Stimulated activated CD4-positive, alpha-beta T cell treated with anti-CD3 and anti-CD28 coated beads, Interleukin-2, amount 100 ng/mL, for 48 hours (primary cell): ENCODE measurements at regions not wholly inside any gene's neighbourhood (a gene's known extent, or its start where the extent isn't known, plus 50 kb on each side); places are given as distances from the start of the nearest gene placed in this dataset.

Source experiments
- DNase-seq, 2 donors: peaks; one replicate each; pipeline ENCODE4 v3.0.0-alpha.2; 2020

DNA sequence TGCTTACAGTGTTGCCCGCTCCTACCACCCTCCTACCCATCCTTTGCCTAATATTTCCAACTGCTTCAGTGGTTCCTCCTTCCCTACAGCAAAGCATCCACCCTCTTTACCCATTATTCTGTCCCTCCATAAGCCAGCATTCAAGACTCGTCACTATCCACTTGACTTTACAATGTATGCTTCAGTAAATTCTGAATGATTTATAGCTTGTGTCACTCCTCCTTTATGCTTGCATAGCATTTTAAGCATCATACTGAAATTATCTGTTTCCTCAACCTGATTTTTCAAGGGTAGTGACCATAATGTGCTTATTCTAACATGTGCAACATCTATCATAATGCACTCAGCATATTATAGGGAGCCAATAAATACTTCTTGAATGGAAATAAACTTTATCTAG lies 365.5 kb downstream of the RAB28 start:
- no peak for DNase-seq

DNA sequence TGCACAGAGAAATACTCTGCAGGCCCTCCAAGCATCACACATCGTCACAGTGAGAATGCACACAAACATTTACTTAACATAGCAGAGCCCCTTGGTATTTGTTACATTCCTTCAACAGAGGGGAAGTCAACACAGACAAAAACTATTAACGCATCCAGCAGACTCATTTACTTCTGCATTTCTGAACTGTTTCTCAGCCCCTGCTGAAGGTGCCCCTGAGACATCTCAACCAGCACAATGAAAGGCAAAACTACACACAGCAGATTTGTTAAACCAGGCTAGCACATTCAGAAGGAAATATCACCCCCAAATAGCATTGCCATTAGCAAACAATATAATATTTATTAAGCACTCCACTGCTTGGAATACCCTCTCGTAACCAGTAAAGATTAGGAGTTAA lies 367.0 kb downstream of the RAB28 start:
- no peak for DNase-seq

DNA sequence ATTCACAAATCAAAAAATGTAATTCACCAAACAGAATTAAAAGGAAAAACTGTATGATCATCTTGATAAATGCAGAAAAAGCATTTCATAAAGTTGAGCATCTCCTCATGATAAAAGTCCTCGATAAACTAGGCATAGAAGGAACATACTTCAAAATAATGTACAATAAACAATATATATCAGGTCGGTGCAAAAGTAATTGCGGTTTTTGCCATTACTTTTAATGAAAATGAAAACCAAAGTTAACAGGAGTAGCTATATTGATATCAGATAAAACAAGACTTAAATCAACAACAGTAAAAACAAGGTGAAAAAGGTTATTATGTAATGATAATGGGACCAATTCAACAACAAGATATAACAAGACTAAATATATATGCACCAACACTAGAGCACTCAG lies 372.1 kb downstream of the RAB28 start:
- no peak for DNase-seq

DNA sequence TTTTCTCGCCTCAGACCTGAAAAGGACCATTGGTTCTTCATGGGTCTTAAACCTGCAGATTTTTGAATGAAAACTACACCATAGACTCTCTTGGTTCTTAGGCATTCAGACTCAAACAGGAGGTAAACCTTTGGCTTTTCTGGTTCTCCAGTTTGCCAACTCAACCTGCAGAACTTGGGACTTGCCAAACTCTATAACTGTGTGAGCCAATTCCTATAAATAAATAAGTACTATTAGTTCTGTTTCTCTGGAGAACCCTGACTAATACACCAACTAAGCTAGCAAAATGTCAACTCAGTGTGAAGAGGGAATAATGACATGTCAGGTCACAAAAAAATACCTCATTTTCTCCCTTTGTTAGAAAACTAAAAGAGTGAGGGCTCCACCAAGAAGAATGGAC lies 374.6 kb downstream of the RAB28 start:
- DNase-seq: no peak

DNA sequence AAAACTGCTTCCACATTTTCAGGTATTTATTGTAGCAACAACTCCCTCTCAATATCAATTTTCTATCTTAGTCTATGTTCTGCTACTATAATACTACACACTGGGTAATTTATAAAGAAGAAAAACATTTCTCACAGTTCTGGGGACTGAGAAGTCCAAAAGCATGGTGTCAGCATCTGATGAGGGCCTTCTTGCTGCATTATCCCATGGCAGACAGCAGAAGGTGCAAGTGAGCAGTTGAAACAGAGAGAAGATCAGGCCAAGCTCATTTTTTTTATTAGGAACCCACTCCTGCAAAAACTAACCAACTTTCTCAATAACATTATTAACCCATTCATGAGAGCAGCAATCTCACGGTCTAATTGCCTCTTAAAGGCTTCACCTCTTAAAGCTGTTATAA lies 376.0 kb downstream of the RAB28 start:
- no peak for DNase-seq

DNA sequence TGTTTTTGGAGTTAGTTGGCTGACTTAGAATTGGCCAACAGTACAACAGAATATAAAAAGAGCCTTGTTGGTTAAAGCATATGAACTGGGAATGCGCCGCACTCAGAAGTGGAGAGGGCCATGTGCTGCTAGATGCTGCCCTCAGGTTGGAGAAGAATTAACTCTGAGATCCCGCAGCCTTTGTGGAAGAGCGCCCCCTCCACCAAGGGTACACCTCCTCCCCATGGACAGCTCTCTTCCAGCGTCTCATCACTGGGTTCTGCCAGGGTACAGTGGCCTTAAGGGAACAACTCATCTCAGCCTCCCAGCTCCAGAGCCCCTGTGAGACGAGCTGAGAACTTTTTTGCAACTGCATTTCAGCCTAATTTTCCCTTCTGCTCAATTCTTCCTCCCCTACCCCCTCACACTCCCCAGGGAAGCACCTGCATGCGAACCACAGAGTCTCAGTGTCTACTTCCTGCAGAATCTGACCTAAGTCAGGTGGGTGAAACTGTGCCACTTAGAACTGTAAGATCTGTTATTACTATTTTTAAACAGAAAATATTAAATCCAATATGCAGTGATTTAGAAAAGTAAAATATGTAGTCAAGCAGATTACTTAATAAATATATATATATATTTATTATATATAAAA lies 380.6 kb downstream of the RAB28 start:
- no peak for DNase-seq

DNA sequence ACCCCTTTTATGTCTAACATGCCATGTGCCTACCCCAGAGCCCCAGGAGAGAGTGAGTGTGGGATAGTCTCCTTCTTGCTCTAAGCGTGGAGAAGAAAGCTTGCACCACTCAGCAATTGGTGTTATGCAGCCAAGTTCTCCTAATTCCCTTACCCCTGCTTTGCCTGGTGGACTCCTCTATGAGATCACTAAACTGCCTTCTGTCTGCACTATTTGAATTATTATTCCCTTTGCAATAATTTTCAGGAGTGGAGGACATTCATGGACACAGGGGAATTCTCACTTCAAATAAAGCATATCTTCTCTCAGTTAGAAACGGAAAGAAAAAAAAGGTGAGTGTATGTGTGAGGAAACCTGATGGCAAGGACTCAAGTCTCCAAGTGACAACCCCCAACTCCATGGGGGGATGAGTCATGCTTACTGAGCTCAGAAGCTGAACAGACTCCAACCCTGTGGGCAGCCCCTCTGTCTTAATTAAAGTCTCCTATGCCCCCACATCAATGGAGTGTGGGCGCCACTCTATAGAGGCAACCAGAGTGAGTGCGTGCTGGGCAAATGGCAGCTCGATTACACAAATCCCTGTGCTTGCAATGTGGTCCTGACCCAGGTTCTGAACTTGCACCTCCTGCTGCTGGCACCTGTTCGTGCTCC lies 381.9 kb downstream of the RAB28 start:
- DNase-seq: no peak

DNA sequence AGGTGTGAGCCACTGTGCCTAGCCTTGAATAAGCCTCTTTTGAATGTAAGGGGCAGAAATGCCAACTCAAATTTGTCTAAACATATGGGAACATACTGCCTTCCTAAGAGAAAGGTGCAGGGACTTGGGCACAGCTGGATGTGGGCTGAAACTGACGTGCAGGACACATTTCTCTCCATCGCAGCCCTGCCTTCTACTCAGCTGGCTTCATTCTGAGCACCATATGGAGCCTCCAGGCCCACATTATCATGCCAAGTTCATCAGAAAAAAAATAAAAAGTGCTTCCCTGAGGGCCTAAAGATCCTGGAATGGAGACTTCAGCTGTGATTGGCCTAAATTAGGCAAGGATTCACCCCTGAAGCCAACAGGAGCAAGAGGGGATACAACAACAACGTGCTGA lies 386.2 kb downstream of the RAB28 start:
- no peak for DNase-seq

DNA sequence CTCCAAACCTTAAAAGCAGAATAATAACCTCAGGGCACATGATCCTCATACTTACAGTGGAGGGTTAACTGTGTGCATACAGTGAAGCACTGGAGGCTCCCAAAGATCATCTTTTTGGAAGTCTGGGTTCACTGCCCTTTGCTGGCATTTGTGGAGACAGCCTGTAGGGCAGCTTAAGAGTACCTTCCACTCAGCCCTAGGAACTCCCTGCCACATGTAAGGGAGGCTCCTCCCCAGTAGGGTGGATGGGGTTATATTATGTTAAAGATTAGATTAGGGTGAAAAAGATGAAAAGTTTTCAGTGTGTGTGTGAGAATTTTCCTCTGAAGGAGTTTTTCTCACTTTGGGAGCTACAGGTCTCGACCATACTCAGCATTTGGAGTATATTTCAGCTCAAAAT lies 388.4 kb downstream of the RAB28 start:
- no peak for DNase-seq

DNA sequence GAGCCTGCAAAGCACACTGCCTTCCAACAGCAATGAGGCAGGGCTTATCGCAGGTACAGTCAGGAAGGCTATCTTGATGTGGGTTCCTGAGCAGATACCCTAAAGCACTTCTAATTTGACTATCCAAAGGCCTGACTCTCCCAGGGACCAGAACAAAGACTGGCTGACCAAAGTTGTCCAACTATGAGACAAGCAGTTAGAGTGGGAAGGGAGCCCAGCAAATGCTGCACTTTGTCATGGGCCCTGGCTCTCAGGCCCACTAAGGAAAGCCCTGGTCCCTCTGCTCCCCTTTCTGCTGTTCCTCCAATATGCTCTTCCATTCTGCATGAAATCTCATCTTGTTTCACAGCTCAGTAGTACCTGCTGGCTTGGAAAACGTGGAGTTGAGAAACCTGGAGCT lies 391.0 kb downstream of the RAB28 start:
- no peak for DNase-seq

DNA sequence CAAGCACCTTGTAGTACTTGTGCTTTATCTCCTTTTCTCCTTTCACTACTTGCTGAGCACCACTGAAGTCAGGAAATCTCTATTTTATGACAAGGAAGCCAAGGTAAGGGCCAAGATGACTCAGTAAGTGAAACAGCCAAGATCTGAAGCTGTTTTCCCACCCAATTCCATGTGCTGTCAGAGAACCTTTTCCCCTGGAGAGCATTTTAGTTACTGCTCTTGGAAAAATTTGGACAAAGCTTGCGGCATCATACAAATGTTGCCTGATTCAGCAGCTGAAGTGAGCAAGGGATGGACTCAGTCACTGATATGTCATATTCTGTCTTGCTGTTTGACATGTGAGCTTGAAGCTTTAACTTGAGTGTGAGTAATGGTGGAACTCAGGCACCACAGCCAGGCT lies 391.4 kb downstream of the RAB28 start:
- DNase-seq: no peak

DNA sequence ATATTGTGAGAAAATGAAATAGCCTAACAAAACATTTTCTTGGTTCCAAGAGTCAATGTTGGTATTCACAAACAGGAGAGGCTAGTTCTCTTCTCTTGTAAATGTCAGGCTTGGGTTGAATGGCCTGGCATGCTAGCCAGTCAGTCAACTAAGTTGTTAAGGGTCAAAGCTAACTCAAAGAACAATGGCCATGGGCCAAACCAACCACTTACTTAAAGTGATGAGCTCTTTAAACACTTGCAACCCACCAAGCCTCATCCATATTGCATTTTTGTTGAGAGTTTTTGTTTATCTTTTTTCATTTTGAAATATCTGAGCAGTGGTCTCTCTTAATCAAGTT lies 394.5 kb downstream of the RAB28 start:
- no peak for DNase-seq

DNA sequence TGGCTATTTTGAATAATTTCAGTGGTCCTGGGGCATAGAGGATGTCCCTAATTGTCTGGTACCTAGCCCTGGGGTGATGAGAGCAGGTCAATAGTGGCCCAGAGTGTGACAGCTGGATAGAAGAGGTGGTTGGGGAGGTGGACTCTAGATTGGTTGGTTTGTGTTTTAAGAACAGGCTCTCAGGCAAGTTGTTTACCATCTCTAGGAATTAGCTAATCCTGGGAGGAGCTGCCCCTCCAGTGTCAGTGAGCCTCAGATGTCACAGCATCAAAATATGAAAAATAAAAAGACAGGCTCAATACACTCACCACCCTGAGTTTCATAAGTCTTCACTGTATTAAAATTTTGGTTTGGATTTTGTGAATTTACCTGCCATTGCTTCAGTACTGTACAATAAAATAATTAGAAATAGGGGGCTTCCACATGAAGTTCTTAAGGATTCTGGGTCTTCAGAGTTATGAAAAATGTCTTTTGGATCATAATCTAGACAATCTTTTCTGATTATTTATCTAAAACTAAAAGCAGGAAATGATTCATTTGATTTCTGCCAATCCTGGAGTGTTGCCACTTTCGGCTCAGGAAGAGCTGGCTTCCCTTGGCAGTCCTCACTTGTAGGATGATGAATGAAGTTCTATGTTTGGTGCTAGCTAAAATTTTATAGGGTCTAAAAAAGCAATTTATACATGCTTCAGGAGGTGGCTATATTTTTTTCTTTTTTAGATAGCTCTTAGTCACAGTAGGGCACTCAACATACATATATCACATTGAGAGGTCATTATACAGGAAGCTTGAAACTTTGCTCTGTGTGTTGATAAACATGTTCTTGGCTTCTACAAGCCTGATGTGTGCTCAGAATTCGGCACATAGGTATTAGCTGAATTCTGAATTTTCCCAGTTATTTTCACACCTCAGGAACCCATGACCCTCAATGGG lies 395.1 kb downstream of the RAB28 start:
- no peak for DNase-seq

DNA sequence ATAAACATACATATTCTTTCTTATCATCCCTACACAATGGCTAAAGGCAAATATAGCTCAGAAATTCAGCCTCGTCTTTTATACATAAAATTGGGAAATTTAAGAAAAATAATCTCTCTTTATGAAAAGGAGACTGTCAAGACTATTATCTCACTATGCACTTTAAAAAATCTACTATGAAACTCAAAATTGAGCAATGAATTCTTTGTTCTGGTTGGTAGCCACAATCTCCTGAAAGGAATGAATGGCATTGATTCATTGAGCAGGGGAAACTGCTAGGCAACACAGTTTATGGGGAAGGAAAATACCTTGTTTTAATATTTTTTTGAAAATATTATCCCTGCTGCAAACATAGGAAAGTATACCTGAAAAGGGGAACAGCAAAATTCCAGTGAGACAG lies 397.1 kb downstream of the RAB28 start:
- DNase-seq: no peak

DNA sequence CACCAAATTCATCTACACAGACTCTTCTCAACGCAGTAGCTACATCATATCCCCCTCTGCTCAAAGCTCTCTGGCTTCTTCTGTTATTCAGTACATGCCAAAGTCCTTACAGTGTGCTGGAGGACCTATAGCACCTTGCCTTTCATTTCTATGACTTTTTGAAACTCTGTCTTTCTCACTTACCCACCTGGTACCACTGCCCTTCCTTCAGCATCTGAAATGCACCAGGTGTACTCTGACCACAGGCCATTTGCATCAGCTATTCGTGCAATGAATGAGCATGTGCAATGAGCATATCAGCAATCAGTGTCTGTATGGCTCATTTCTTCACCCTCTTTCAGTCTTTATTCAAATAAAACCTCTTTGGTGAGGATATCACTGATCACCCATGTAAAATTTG lies 399.9 kb downstream of the RAB28 start:
- no peak for DNase-seq

DNA sequence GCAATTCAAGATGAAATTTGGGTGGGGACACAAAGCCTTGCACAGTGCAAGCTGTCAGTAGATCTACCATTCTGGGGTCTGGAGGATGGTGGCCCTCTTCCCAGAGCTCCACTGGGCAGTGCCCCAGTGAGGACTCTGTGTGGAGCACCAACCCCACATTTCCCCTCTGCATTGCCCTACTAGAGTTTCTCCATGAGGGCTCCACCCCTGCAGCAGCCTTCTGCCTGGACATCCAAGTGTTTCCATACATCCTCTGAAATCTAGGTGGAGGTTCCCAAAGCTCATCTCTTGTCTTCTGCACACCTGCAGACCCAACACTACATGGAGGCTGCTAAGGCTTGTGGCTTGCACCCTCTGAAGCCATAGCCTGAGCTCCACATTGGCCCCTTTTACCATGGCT lies 402.3 kb downstream of the RAB28 start:
- DNase-seq: no peak

DNA sequence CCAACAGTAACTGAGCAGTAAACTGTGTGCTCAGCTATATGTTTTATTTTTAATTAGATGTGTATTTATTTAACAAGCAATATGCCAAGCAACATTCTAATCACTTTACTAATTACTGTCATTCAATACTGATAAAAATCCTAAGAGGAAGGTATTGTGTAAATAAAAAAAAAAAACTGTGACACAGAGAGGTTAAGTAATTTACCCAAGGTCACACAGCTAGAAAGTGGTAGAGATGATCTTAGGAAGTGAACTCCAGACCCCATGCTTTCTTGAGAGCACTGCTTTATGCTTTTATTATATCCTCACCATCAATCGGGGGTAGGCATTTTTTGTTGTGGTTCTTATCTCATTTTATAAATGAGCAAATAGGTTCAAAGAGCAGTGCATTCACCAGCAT lies 417.1 kb downstream of the RAB28 start:
- DNase-seq: no peak

DNA sequence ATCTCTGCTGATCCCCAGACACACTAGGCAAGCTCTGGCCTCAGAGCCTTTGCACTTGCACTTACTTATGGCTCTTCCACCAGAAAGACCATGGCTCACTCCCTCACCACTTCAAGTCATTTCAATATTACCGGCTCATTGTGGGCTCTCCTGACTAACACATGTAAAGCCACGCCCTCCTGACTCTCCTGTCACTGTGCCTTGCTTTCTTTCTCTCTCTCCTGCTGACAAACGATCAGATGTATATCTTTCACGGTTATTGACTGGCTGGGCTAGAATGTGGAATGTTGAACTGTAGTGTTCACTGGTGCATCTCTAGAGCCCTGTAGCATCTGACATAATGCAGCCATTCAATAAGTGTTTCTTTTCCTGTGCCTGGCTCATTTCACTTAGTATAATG lies 425.1 kb downstream of the RAB28 start:
- no peak for DNase-seq

DNA sequence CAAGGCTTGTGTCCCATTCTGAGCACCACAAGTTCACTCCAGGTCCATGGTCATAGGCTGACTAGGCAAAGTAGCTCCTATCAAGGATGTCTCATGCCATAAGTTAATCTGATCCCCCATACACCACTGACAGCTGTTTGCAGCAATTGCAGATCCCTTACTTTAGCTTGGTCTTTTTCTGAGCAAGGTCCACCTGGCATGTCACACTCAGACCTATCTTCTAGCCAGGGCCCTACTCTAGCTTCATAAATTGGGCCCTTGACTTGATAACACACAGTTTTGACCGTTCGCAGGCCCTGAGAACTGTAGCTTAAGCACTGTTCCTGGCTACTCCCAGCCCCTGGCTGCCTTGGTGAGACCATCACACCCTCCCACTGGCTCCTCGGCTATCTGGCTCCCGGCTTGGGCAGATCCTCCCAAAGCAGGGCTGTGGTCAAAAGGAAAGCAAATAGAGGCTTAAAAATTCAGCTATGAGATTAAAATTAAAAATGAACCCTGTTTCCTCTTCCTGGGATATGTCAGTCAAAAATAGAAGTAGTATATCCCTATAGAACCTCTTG lies 427.4 kb downstream of the RAB28 start:
- DNase-seq: no peak

DNA sequence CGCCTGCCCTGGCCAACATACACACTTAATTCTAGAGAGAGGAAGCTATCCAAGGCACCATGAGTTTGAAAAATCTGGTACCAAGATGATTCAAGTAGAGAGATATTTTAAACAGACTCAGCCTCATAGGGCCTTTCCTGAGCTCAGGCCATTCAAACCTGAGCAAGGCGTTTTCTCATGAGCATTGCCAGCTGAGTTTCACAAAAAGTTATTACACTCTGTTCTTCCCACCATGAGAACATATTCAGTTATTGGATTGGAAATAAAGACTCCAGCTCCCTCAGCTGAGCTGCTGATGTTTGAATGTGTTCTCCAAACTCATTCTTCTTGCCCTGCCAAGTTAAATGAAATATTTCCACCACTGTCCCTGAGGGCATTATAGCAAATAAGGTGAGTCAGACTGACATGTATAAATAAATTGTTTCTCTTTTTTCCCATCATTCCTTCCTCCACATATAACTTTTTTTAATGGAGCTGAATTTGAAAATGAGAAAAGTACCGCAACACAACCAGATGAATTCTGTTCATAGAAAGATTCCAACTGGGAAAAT lies 429.6 kb downstream of the RAB28 start:
- DNase-seq: no peak

DNA sequence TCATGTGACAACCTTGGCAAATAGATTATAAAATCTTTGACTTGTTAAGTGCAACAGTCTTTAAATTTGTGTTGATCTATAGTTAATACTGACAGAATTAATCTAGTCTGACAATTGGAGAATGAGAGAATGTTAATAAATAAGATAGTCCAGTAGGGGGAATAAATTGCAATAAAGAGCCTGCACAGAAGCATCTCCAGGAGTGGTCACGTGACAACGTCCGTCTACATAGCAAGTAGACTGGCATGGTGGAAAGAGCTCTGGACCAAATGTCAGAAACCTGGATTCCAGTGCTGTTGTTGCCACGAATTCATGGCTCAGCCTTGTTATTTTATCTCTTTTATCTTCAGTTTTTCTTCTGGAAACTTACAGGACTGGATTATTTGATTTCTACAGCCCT lies 436.5 kb downstream of the RAB28 start:
- DNase-seq: no peak

DNA sequence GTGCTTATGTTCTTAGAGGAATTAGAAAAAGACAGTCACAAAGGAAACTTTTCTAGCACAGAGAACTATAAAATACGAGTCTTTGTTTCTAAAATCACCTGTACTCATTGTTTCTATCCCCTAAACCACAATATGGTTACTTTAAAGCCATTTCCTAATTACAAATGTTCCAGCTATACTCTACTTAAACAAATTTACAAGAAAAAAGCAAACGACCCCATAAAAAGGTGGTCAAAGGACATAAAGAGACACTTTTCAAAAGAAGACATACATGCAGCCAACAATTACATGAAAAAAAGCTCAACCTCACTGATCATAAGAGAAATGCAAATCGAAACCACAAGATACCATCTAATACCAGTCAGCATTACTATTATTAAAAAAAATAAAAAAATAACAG lies 447.3 kb downstream of the RAB28 start:
- DNase-seq: no peak

DNA sequence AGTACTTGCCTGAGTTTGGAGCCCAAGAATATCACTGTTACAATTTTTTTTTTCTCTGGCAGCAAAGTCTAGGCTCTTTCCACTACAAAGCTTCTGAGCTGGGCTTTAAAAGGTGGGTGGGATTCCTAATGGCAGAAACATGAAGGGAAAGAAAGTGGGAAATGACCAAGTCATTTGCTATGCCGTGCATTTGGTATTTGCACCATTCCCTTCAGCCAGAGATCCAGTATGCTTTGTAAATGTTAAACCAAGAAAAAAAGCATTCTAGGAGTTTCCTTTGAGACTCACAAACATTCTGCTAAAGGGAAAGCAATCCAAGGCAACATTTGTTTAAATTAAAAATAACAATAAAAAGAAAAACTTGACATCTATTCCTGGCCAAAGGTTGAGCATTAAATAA lies 451.2 kb downstream of the RAB28 start:
- DNase-seq: no peak
